ENCODE measurements at regions not wholly inside any gene's neighbourhood (a gene's known extent, or its start where the extent isn't known, plus 50 kb on each side); places are given as distances from the start of the nearest gene placed in this dataset.

GRCh38 chr5:60076746-60077145 lies 183.2 kb upstream of the PDE4D start:
- no peak for TF ChIP-seq POLR2A (IDR thresholded peaks at IDR 0.05; ENCODE audit: low read length)
- no peak for TF ChIP-seq GATA1 (IDR thresholded peaks at IDR 0.05; ENCODE audit: low read depth, low read length)

Measured in erythroblast (primary cell).